ENCODE measurements at regions not wholly inside any gene's neighbourhood (a gene's known extent, or its start where the extent isn't known, plus 50 kb on each side); places are given as distances from the start of the nearest gene placed in this dataset.

DNA sequence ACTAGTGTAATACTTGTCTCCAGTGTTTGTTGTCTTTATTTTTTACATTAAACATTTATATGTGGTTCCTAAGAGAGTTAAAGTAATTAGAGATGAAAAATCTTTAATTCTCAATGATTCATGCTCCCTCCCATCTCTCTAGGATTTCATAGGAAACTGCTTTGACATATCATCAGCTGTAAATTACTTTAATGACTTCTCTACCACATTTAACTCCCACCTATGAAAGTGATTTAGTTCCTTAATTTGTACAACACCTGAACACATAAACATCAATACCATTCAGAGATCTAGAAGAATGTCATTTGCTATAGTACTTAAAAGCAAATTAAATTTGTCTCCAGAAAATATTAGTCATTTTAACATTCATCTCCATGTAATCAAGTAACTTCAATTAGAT is 524.2 kb upstream of the CHAC2 start:
- Histone ChIP-seq H3K36me3 (replicated peaks; ENCODE audit: insufficient read depth, low read length) (no peaks in the 10 kb centered on the region), H3K79me2 (ENCODE audit: low read length) (no peaks in the 10 kb centered on the region), H2AFZ (ENCODE audit: low read length) (no peak overlapping the region), H3K9me2 (replicated peaks; ENCODE audit: insufficient read depth, low read length) (no peaks in the 10 kb centered on the region), H3K27me3 (replicated peaks; ENCODE audit: insufficient read depth, low read length) (no peaks in the 10 kb centered on the region), H4K20me1 (ENCODE audit: insufficient read depth, low read length) (no peaks in the 10 kb centered on the region), H3K4me1 (ENCODE audit: low read length) (no peaks in the 10 kb centered on the region), H3K27ac (ENCODE audit: low read length) (no peak overlapping the region), H3F3A (ENCODE audit: insufficient read depth, low read length) (no peaks in the 10 kb centered on the region), H3K9ac (ENCODE audit: low read length) (no peak overlapping the region), H3K4me2 (ENCODE audit: low read depth, low read length) (no peak overlapping the region), H3K4me3 (ENCODE audit: low read length) (no peak overlapping the region), H3K9me3 (replicated peaks; ENCODE audit: insufficient read depth, low read length) (no peaks in the 10 kb centered on the region)
- no peak for TF ChIP-seq EZH2 (optimal IDR thresholded peaks at IDR 0.05; ENCODE audit: low read depth, low read length)
- TF ChIP-seq EZH2phosphoT487 (IDR thresholded peaks at IDR 0.05; ENCODE audit: low read length), result no peak
- TF ChIP-seq, protein P1, sequence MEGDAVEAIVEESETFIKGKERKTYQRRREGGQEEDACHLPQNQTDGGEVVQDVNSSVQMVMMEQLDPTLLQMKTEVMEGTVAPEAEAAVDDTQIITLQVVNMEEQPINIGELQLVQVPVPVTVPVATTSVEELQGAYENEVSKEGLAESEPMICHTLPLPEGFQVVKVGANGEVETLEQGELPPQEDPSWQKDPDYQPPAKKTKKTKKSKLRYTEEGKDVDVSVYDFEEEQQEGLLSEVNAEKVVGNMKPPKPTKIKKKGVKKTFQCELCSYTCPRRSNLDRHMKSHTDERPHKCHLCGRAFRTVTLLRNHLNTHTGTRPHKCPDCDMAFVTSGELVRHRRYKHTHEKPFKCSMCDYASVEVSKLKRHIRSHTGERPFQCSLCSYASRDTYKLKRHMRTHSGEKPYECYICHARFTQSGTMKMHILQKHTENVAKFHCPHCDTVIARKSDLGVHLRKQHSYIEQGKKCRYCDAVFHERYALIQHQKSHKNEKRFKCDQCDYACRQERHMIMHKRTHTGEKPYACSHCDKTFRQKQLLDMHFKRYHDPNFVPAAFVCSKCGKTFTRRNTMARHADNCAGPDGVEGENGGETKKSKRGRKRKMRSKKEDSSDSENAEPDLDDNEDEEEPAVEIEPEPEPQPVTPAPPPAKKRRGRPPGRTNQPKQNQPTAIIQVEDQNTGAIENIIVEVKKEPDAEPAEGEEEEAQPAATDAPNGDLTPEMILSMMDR (IDR thresholded peaks at IDR 0.05; ENCODE audit: low read length), result no peak
- DNase-seq, result no peak

DNA sequence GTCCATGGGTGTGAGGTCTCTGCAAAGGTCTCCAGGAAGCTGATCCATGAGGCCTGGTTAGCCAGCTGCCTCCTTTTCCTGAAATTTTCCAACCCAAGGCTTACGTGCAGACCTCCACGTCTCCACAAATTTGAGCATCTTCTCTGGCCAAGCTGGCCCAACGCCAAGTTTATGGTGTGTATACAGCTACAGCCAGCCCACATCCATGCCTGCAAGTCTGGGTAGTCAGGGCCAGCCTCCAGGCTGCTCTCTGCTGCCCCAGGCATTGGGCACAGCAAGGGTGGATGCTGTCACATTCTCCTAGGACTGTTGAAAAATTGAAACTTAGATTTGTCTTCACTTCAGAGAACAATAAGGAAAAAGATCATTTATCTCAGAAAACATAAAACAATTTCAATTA is 525.5 kb upstream of the CHAC2 start:
- Histone ChIP-seq H3K4me2 (ENCODE audit: low read depth, low read length) (no peak overlapping the region), H3K9me2 (replicated peaks; ENCODE audit: insufficient read depth, low read length) (no peaks in the 10 kb centered on the region), H3K9me3 (replicated peaks; ENCODE audit: insufficient read depth, low read length) (no peaks in the 10 kb centered on the region), H3K27ac (ENCODE audit: low read length) (no peak overlapping the region), H3K79me2 (ENCODE audit: low read length) (no peaks in the 10 kb centered on the region), H3K4me3 (ENCODE audit: low read length) (no peak overlapping the region), H4K20me1 (ENCODE audit: insufficient read depth, low read length) (no peaks in the 10 kb centered on the region), H2AFZ (ENCODE audit: low read length) (no peak overlapping the region), H3K9ac (ENCODE audit: low read length) (no peak overlapping the region), H3K27me3 (replicated peaks; ENCODE audit: insufficient read depth, low read length) (no peaks in the 10 kb centered on the region), H3K4me1 (ENCODE audit: low read length) (no peaks in the 10 kb centered on the region), H3F3A (ENCODE audit: insufficient read depth, low read length) (no peaks in the 10 kb centered on the region), H3K36me3 (replicated peaks; ENCODE audit: insufficient read depth, low read length) (no peaks in the 10 kb centered on the region)
- TF ChIP-seq EZH2 (optimal IDR thresholded peaks at IDR 0.05; ENCODE audit: low read depth, low read length) (no peak), EZH2phosphoT487 (IDR thresholded peaks at IDR 0.05; ENCODE audit: low read length) (no peak)
- TF ChIP-seq, protein P1 (IDR thresholded peaks at IDR 0.05; ENCODE audit: low read length), result no peak
- no peak for DNase-seq

DNA sequence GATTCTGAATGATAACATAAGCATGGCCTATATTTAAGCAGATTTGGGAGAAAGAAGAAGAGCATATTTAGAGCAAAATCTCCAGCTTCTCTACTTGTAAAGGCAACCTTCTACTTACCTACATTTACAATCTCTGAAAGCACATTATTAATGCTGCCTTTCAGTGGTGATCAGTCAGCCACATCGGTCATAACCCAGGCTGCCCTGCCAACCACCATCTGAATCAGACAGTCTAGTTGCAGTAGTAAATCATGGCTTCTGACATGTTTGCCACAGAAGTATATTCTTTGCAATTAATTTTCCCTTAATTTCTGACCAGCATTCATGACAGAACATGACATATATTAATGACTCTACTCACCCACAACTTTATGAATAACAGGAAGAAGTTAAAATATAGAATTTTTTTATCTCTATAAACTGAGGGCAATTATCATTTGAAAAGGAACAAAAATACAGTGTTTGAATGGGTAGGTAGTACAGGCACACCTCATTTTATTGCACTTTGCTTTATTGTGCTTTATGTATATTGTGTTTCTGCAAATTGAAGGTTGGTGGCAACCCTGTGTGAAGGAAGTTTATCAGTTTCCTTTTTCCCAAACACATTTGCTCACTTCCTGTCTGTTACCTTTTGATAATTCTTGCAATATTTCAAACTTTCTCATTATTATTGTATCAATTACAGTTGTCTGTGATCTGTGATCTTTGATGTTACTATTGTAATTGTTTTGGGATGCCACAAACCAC is 531.6 kb upstream of the CHAC2 start:
- Histone ChIP-seq H3K79me2 (ENCODE audit: low read length) (no peaks in the 10 kb centered on the region), H4K20me1 (ENCODE audit: insufficient read depth, low read length) (no peaks in the 10 kb centered on the region), H3K27me3 (replicated peaks; ENCODE audit: insufficient read depth, low read length) (no peaks in the 10 kb centered on the region), H3K36me3 (replicated peaks; ENCODE audit: insufficient read depth, low read length) (no peaks in the 10 kb centered on the region), H3K9me3 (replicated peaks; ENCODE audit: insufficient read depth, low read length) (no peaks in the 10 kb centered on the region), H3K27ac (ENCODE audit: low read length) (no peak overlapping the region), H3K9me2 (replicated peaks; ENCODE audit: insufficient read depth, low read length) (no peaks in the 10 kb centered on the region), H3K4me1 (ENCODE audit: low read length) (no peaks in the 10 kb centered on the region), H2AFZ (ENCODE audit: low read length) (no peak overlapping the region), H3F3A (ENCODE audit: insufficient read depth, low read length) (no peaks in the 10 kb centered on the region), H3K4me3 (ENCODE audit: low read length) (no peak overlapping the region), H3K4me2 (ENCODE audit: low read depth, low read length) (no peak overlapping the region), H3K9ac (ENCODE audit: low read length) (no peak overlapping the region)
- TF ChIP-seq EZH2 (optimal IDR thresholded peaks at IDR 0.05; ENCODE audit: low read depth, low read length) (no peak), EZH2phosphoT487 (IDR thresholded peaks at IDR 0.05; ENCODE audit: low read length) (no peak)
- TF ChIP-seq, protein P1 (IDR thresholded peaks at IDR 0.05; ENCODE audit: low read length), result no peak
- no peak for DNase-seq
